RCC 7860 (cell line): ENCODE measurements at regions not wholly inside any gene's neighbourhood (a gene's known extent, or its start where the extent isn't known, plus 50 kb on each side); places are given as distances from the start of the nearest gene placed in this dataset.

ENCODE experiments used
- DNase-seq: peaks from one replicate; pipeline ENCODE4 v3.0.0-alpha.2; 2015; ENCODE audit warnings: low spot score
- FAIRE-seq: peaks from 2 replicates; lab custom pipeline; 2012; peaks lifted over from hg19 to GRCh38; lab: Jason Lieb, UNC

DNA sequence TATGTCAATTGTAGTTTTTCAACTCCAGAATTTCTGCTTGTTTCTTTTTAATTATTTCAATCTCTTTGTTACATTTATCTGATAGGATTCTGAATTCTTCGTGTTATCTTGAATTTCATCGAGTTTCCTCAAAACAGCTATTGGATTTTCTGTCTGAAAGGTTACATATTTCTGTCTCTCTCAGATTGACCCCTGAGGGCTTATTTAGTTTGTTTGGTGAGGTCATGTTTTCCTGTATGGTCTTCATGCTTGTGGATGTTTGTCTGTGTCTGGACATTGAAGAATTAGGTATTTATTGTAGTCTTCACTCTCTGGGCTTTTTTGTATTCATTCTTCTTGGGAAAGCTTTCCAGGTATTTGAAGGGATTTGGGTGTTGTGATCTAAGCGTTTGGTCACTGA lies 85.6 kb downstream of the SNAPC1 start:
- no peak for FAIRE-seq
- DNase-seq = no peak

- DNase-seq (no peak), FAIRE-seq (no peak)
These were observed 92.7 kb downstream of the SNAPC1 start for GRCh38 chr14:61854898-61855297.

- FAIRE-seq = no peak
- DNase-seq = no peak
These were observed 98.2 kb downstream of the SNAPC1 start for GRCh38 chr14:61860294-61860918.

DNA sequence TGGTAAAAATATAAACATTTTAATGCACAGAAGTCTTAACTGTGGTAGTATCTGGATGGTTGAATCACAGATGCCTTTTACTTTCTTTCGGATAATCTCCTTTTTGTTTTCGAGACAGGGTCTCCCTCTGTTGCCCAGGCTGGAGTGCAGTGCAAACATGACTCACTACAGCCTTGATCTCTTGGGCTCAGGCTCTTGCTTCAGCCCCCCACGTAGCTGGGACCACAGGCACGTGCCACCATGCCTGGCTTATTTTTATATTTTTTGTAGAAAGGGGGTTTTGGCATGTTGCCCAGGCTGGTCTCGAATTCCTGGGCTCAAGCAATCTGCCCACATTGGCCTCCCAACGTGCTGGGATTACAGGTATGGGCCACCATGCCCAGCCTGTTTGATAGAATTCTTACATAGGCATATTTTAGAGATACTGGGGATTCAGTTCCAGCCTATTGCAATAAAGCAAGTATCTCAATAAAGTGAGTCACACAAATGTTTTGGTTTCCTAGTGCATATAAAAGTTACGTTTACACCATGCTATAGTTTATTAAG lies 99.2 kb downstream of the SNAPC1 start:
- FAIRE-seq = no peak
- no peak for DNase-seq

- DNase-seq (no peak), FAIRE-seq (no peak)
These were observed 102.2 kb downstream of the SNAPC1 start for GRCh38 chr14:61864329-61864898.

DNA sequence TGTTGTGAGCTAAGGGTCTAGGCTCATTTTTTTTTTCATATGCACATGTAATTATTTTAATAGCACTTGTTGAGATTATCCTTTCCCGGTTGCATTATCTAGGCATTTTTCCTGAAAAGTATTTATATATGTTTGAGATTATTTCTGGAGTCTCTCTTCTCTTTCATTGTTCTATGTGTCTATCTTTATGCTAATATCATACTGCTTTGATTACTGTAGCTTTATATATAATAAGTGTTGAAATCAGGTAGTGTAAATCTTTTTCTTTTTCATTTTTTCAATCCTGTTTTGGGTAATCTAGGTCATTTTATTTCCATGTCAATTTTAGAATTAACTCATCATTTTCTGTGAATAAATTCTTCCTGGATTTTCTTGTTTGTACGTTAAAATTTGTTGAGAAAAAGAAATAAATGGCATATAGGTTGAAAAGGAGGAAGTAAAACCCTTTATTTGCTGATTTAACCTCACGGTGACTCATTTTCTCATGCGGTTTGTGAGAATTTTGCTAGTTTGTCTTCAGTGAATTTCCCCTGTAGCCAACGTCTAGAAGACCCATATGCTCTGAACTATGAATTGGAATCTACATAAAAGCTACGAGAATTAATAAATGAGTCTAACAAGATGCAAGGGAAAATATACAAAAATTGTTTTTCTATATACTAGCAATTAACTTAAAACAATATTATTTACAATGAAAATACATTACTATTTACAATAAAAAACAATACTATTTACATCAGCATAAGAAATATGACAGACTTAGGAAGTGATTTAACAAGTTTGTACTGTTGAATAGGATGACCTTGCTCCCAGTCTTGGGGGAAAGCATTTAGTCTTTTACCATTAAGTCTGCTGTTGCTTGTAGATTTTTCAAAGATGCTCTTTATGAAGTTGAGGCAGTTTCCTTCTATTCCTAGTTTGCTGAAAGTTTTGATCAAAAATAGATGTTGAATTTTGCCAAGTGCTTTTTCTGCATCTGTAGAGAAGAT lies 105.0 kb downstream of the SNAPC1 start:
- no peak for DNase-seq
- FAIRE-seq = peak; percentile 74

DNA sequence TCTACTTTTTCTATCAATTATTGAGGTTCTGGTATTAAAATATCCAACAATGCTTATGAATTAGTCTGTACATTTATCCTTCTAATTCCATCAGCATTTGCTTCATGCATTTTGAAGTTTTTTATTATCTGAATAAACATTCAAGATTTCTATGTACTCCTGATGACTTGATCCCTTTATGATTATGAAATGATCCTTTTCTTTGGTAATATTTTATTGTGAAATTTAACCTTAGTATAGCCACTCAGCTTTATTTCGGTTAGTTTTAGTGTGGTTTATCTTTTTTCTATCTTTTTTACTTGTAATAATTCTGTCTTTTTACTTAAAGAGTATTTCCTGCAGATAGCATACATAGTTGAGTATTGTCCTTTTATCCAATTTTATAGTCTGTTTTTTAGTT lies 106.6 kb downstream of the SNAPC1 start:
- no peak for DNase-seq
- no peak for FAIRE-seq

- FAIRE-seq (no peak), DNase-seq (no peak)
These were observed 107.9 kb downstream of the SNAPC1 start for GRCh38 chr14:61870163-61870562.

- DNase-seq (no peak), FAIRE-seq (no peak)
These were observed 110.2 kb downstream of the SNAPC1 start for GRCh38 chr14:61872452-61872851.

- FAIRE-seq (no peak), DNase-seq (no peak)
These were observed 113.3 kb downstream of the SNAPC1 start for GRCh38 chr14:61875483-61875882.

DNA sequence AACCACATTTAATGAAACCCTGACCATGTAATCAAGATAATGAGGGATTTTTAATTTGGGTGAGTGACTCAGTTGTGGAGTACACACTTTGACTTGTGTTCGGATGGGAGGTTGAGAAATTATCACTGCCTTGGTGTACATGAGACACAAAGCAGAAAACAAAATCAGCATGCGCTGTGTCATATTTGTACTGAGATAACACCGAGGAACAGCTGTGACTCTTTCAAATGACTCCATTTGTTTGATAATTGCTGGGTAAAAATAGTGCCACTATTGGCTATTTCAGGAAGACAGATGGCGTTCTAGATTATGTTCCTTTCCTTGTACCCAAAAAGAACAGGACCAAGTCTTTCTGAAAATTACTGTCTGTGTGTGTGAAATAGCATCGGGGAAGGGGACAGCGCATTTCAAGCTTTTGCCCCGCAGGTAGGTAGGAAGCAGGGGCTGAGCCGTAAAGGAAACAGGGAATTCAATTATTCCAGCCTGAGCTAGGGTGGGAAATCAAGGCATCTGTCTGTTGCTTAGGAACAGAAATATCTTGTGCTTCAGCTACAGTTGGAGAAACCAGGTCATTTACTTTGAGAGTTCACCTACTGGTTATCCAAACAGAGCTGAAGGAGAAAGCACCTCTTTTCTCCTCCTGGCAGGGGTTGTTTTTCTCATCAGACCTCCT lies 114.3 kb downstream of the SNAPC1 start:
- DNase-seq (no peak), FAIRE-seq (no peak)

DNA sequence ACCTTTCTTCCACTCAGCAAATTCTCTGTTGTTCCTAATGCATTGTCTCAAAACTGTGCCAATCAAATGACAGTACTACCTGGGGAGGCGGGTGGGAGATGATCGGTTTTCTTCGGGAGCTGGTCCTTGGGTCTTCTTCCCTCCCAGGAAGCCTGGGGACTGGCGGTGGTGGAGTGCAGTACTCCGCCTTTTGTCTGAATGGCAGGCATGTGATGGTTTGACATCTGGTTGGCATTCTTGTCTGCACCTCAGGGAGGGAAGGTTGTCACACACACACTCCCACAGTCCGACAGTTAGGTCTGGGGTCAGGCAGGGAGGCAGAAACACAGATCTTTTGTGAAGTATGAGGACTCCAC lies 114.8 kb downstream of the SNAPC1 start:
- FAIRE-seq (no peak), DNase-seq (no peak)

- no peak for DNase-seq
- FAIRE-seq = no peak
These were observed 115.5 kb downstream of the SNAPC1 start for GRCh38 chr14:61877768-61878167.

GRCh38 chr14:61878931-61879330 lies 116.7 kb downstream of the SNAPC1 start:
- DNase-seq = no peak
- FAIRE-seq = no peak

- no peak for DNase-seq
- no peak for FAIRE-seq
These were observed 118.8 kb downstream of the SNAPC1 start for GRCh38 chr14:61881046-61881445.

- DNase-seq = no peak
- FAIRE-seq = no peak
These were observed 122.5 kb downstream of the SNAPC1 start for GRCh38 chr14:61884711-61885110.

- FAIRE-seq = no peak
- DNase-seq = no peak
These were observed 123.2 kb downstream of the SNAPC1 start for GRCh38 chr14:61885203-61885961.

DNA sequence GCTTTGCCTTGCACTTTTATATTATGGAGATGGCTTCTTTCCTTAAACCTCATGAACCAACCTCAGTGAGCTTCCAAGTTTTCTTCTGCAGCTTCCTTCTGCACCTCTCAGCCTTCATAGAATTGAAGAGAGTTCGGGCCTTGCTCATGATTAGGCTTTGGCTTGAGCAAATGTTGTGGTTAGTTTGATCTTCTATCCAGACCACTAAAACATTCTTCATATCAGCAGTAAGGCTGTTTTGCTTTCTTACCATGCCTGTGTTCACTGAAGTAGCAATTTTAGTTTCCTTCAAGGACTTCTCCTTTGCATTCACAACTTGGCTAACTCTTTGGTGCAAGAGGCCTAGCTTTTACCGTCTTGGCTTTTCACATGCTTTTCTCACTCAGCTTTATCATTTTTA lies 125.4 kb downstream of the SNAPC1 start:
- DNase-seq = no peak
- FAIRE-seq = no peak

GRCh38 chr14:61889914-61890351 lies 127.7 kb downstream of the SNAPC1 start:
- FAIRE-seq (no peak), DNase-seq (no peak)

DNA sequence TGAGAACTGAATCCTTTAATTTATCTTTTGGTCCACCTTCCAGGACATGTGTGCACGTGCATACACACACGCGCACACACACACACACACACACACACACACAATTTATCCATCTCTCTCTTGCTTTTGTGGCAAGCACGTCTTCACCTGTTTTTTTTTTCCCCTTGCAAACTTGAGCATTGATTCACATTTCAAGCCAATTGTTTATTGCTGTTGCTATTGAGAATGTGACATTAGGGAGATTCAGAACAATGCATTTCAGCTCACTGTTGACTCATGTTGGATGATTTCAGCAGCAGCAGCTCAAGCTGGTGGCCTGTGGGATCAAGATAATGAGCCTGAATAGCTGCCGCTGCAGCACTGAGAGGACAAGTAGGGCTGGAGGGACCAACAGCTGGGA lies 128.9 kb downstream of the SNAPC1 start:
- DNase-seq = no peak
- FAIRE-seq = no peak
